ENCODE measurements at regions not wholly inside any gene's neighbourhood (a gene's known extent, or its start where the extent isn't known, plus 50 kb on each side); places are given as distances from the start of the nearest gene placed in this dataset.

DNA sequence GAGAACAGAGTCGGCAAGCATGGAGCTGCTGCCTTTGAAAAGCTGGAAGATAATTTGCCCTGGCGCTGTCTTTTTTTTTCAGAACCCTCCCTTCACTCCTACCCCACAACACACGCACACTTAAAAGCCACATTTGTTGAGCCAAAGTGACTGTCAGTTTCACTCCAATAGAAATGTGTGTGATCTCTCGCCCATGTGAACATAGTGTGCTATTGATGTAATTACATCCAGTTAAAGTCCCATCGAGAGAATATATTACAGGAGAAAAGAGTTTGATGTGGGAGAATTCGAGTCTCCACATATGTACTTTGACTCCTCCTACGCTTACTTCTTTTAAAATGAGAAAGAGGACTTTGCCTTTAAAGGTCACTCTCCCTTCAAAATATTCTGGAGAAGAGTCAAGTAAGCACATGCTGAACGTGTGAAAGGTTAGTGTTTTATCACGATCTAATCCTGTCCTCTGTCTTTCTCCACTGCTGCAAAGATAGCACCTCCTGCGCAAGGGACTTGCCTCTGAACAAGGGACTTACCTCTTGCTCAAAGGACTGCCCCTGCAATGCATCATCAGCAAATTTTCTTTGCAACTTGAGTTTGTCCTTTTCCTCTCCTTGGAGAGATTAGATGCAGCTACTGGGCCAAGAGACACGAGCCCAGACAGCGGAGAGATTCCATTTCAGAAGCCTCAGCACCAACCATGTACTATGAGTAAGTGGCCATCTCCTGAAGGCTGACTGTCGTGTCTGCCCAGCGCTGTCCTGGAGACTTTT lies 613.9 kb downstream of the PTPRU start:
- DNase-seq, result no peak

DNA sequence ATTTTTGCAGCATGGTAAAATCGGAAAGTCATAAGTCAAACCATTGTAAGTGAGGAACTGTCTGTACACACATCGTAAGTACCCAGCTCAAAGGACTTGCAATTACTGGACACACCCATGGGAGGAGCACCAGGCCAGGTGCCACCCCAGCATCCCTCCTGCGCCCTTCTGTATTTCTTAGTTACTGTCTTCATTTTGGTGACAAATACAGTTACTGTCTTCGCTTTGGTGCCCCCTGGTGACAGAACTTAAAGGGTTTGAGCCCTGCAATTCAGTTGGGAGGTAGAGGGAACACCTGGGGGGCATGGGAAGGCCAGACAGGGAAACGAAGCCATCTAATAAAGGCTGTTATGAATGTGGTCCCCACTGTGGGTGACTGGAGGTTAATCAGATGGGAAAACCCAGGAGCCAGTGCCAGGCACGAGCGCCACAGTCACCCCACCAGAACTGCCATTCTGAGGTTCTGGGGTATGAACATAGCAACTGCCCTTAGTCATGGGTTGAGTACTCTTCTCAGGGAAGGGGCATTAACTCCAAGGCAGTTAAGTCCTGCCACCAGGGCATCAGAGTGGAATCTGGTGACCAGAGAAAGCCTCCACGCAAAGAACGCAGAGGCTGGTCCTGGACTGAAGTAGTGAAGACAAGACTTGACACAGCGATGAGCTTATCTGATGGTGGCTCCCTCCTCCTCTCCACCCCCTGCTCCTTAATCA lies 612.9 kb downstream of the PTPRU start:
- DNase-seq, result peak; percentile 10

DNA sequence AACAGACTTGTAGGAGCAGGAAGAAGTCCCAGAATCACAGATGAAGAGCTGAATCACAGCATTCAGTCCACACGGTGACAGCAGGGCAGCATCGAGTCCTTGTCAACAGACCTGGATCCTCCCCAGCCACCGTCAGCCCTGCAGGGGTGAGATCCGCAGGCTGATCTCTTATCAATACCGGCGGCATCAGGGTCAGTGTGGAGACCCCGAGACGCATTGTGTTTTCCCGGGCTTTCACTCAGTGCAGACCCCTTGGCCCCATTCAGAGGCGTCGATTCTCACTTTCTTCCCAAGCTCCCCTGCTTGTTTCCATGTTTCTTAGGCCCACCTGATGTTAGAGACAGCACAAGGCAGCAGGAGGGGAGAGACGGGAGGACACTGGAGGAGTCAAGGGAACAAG lies 609.6 kb downstream of the PTPRU start:
- DNase-seq, result no peak

DNA sequence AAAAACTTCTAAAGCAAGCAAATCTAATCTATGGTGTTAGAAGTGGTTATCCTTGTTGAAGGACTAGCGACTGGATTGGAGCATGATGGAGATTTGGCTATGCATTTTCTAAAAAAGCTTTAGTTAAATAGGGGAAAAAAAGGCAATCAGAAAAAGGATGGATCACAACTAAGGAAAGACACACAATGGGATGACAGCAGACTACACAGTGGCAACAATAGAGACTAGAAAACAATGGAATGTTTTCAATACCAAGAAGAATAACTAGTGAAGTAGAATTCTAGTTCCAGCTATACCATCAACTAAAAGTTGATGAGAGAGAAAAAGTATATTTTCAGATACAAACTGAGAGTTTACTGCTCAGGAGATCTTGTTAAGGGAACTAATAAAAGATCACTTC lies 605.8 kb downstream of the PTPRU start:
- DNase-seq, result no peak

GRCh38 chr1:29839726-29840125 lies 603.4 kb downstream of the PTPRU start:
- DNase-seq, result no peak

DNA sequence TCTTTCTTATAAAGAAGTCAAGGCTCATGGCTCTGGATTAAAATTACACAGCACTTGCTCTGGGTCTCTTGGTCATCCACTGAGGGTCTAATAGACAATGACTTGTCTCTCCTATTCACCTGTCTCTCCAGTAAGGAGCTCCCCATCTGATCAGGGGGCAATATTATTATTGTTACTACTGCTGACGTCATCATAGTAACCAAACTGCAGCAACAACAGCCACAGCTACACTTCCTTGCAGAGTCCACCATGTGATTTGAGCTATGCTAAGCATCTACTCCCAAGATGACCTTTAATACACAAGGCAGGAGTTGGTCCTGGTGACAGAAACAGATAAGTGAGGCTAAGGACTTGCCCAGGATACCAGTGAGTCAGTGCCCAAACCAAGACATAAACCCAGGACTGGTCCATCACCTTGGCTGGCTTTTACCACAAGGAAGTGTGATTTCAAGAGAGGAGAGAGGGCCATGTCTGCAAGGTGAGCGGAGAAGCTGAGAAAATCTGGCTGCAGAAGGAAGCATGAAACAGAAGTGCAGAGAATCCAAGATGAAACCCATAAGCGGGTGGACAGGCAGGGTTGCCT lies 602.5 kb downstream of the PTPRU start:
- DNase-seq, result no peak

DNA sequence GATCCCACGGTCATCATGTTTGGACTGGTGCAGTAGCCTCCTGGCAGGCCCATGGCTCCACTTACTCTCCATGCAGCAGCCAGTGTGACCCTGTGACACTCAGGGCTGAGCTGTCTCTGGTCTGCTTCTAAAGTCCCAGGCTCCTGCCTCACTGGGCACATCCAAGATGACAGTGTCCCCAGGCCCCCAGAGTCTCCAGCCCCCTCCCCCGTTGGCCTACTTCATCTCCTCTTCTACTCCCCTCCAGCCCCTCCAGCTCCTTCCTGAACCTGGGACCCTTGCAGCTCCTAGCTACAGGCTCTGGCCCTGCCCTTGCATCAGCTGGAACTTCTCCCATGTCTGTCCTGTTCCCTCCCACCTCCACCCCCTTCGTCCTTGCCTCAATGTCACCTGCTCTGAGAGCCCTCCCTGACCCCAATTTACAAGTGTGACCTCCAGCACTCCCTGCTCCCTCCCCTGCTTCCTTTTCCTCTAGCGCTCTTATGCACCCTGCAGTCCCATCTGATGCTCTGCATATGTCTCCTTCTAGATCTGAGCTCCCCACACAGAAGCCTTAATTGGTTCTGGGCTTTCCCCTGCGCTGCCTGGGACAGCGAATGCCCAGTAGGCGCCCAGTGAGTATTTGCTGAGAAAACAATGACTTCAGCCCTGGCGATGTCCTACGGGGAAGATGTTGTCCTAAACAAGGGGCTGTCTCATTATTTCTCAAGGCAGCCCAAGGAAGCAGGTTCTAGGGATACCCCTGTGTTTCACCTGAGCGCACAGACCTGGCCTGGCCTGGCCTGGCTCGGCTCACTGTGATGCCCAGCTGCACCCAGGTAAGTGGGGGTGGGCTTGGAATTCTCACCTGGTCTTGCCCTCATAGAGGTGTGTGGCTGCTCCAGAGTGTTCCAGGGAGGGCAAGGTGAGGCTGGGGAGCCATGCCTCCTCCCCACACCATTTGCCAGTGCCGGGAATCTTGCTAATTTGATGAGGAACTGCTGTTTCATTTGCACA lies 600.6 kb downstream of the PTPRU start:
- DNase-seq, result no peak

DNA sequence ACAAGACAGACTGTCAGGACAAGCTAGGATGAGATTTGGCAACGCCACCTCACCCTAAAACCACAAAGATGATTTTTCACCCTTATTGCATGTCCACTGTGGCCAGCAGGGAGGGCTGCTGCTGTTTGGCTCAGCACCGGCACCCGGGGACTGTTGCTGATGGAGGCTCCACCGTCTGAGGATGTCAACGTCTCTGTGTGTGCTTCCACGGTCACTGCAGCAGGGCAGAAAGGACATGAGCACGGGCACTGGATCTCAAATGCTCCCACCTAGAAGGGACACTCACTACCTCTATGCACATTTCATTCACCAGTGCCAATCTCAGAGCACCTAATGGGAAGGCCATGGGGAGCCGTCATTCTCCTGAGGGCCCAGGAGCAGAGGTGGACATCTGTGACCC lies 599.6 kb downstream of the PTPRU start:
- no peak for DNase-seq

DNA sequence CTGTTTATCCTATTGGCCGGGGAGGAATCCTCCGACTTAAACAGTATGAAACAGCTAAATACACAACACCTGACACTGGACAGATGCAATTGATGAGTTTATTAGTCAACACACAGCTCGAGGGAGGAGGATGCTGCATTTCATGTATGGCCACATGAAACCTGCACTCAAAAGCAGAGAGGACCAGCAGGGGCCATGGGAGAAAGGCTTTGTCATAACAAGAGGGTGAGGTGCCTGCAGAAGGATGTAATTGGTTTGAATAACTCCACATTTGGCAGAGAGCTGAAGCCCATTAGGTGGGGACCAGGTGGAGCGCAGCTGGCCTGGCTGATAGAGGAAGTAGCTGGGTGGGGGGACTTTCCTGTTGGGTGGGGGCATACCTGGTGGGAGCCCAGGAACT lies 599.1 kb downstream of the PTPRU start:
- DNase-seq, result no peak

DNA sequence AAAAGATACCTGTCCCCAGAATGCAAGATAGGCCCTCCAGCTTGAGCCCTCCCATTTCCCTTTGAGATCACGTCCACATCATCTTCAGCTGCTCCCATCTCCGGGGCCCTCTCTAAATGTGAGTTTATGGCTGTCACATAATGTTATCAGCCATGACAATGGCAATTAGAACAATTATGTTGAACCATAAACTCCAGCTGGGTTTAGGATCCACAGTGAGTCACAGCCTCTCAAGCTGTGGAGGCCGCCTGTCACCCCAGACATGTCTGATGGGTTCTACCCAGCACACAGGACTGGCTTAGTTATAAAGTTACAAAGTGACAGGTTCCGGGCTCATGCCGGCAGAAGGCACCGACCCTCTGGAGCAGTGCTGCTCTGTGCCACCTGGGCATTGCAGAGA lies 597.3 kb downstream of the PTPRU start:
- no peak for DNase-seq

GRCh38 chr1:29832936-29833335 lies 596.6 kb downstream of the PTPRU start:
- DNase-seq, result no peak

- no peak for DNase-seq
These were observed 596.1 kb downstream of the PTPRU start for GRCh38 chr1:29832471-29832870.

GRCh38 chr1:29831500-29832117 lies 595.3 kb downstream of the PTPRU start:
- no peak for DNase-seq

GRCh38 chr1:29830916-29831315 lies 594.6 kb downstream of the PTPRU start:
- DNase-seq, result no peak

DNA sequence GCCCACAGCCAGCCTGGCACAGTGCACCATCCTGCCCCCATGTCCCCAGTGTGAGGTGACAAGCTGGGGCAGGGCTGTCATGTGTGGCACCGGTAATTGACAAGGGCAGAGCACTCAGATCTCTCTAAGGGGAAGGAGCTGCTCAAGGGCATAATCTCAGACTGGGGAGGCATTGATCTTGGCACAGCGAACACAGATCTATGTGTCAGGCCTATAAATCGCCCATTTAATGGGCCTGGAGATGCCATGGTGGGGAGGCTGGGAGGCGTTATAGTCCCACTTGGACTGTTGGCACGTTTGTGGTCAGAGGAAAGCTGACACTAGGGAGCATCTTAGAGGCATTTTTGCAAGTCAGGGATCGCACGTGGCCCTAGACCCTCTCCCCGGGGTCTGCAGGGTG lies 594.1 kb downstream of the PTPRU start:
- DNase-seq, result no peak

DNA sequence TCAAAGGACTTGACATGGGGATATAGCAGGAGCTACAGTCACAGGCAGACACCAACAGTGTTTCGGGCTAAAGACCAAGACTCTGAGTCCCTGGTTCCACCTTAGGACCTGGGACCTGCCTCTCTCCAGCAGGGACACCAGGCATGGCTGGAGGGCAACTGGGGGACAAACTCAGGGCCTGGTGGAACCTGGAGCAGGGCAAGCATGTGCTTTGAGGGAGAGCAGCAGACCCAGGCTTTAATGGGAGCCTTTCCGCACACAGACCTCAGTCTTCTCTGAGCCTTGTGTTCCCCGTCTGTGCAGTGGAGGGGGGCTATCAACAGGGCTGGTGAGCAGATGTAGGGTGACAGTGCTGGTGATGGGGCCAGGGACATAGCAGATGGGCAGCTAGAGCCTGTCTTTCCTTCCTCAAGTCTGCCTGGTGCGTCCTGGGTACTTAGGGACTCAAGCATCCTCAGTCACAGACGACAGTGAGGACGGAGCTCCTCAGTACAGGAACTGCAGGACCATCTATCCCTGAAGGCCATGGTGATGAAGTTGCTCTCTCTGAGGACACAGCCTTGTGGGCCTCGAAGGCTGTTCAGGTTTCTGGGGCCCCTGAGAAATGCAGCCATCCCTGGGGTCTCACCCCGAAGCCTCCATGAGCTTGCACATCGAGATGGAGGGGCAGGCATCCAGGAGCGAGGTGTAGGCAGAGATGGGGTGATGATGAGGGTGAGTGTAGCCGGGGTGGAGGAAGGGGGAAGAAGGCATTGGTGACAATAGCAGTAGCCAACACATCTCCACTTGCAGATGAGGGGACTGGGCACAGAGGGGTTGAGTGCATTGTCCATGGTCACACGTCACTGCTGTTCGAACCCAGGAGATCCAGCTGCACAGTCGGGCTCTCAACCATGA lies 593.4 kb downstream of the PTPRU start:
- DNase-seq, result no peak

DNA sequence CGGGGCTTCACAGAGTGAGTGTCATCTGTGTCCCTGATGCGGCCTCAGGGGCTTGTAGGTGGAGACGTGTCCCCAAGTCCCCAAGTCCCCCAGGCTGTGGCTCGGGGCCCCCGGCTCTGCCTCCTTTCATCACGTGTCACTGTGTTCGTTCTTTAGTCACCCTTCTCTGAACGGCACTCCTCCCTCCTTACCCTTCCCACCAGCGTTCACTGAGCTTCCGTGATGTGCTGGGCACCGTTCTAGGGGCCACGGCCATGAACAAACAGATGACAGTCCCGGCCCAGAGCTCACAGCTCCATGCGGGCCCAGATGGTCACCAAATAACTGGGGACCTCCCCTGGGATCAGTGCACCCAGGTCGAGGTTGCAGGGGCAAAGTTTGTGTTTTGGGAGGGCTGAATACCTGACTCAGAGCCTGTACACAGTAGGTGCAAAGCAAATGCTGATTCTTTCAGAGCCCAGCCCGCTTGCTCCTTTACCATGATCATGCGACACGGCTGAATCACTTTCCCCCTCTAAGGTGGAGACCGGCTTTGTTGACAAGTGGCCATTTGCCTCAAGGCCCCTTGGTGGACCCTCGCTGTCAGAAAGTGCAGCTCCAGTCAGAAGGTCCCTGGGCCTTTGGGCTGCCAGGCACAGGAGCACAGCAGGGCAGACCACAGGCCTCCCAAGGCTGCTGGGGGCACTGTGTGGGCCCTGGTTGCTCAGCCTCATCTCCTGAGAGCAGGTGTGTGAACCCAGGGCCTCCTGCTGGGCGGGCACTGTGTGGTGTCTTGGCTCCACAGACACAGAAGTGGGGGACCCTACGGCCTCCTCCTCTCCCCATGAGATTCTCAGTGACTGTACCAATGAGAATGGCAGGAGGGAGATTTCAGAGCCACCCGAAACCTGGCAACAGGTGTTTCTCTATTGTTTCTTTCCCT lies 592.5 kb downstream of the PTPRU start:
- no peak for DNase-seq

- DNase-seq, result no peak
These were observed 591.6 kb downstream of the PTPRU start for GRCh38 chr1:29827801-29828525.

DNA sequence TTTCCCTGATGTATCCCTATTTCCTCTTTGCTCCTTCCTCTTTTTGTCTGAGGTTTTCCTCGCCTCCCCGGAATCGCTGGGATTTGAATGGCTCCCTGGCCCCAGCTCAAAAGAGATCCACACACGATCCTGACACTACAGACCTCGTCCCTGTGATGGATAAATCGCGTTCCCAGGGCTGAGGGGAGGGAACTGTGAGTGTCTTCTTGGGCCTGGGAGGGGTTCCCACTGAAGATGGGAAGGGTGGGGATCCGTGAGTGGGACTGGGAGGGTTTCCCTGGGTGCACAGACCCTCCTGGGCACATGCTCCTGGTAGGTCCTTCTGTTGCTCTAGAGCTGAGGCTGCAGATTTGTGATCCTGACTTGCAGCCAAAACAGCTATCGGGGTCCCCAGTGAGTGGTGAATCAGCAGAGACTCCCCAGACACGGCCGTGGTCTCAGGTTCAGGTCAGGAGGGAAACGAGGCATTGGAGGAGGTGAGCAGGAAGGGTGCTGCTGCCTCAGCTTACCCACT lies 591.0 kb downstream of the PTPRU start:
- DNase-seq, result no peak

Data from central memory CD4-positive, alpha-beta T cell (primary cell).